MM.1S (cell line): ENCODE measurements at regions not wholly inside any gene's neighbourhood (a gene's known extent, or its start where the extent isn't known, plus 50 kb on each side); places are given as distances from the start of the nearest gene placed in this dataset.

Experiments used
- DNase-seq: peaks from one replicate; pipeline ENCODE4 v3.0.0-alpha.2; 2015
- H2AFZ ChIP-seq: fragments of 300-600 bp; sonication (generic); 2 replicates; pipeline ENCODE4 v1.6.0; 2016; ENCODE audit warnings: antibody characterized with exemption, low read length
- H3F3A ChIP-seq: fragments of 300-600 bp; sonication (generic); 2 replicates; pipeline ENCODE4 v1.6.1; 2016; ENCODE audit warnings: mild to moderate bottlenecking, antibody characterized with exemption, low read length, moderate library complexity, mixed read lengths; ENCODE audit not compliant: insufficient read depth
- H3K27ac ChIP-seq: fragments of 300-600 bp; sonication (generic); 2 replicates; pipeline ENCODE4 v1.5.1; 2016; ENCODE audit warnings: mild to moderate bottlenecking, low read length
- H3K27me3 ChIP-seq: fragments of 300-600 bp; sonication (generic); replicated peaks from 2 replicates; pipeline ENCODE4 v1.6.0; 2016; ENCODE audit warnings: low read length; ENCODE audit not compliant: insufficient read depth
- H3K36me3 ChIP-seq: fragments of 300-600 bp; sonication (generic); replicated peaks from 2 replicates; pipeline ENCODE4 v1.6.1; 2016; ENCODE audit warnings: mild to moderate bottlenecking, low read length, mixed read lengths; ENCODE audit not compliant: insufficient read depth
- H3K4me1 ChIP-seq: fragments of 300-600 bp; sonication (generic); 2 replicates; pipeline ENCODE4 v1.6.1; 2016; ENCODE audit warnings: low read length, mixed read lengths
- H3K4me2 ChIP-seq: fragments of 300-600 bp; sonication (generic); 2 replicates; pipeline ENCODE4 v1.6.0; 2016; ENCODE audit warnings: low read depth, low read length
- H3K4me3 ChIP-seq: fragments of 300-600 bp; sonication (generic); 2 replicates; pipeline ENCODE4 v1.5.1; 2016; ENCODE audit warnings: low read length, mixed read lengths
- H3K79me2 ChIP-seq: fragments of 300-600 bp; sonication (generic); 2 replicates; pipeline ENCODE4 v1.6.1; 2016; ENCODE audit warnings: mixed run types, low read length, mixed read lengths
- H3K9ac ChIP-seq: fragments of 300-600 bp; sonication (generic); 2 replicates; pipeline ENCODE4 v1.6.1; 2016; ENCODE audit warnings: low read length, mixed read lengths
- H3K9me2 ChIP-seq: fragments of 300-600 bp; sonication (generic); replicated peaks from 2 replicates; pipeline ENCODE4 v1.6.1; 2016; ENCODE audit warnings: mild to moderate bottlenecking, low read length, mixed read lengths; ENCODE audit not compliant: insufficient read depth
- H3K9me3 ChIP-seq: fragments of 300-600 bp; sonication (generic); replicated peaks from 2 replicates; pipeline ENCODE4 v1.6.1; 2016; ENCODE audit warnings: mild to moderate bottlenecking, low read length, mixed read lengths; ENCODE audit not compliant: insufficient read depth
- H4K20me1 ChIP-seq: fragments of 300-600 bp; sonication (generic); 2 replicates; pipeline ENCODE4 v1.6.1; 2016; ENCODE audit warnings: mild to moderate bottlenecking, low read length, moderate library complexity, mixed read lengths; ENCODE audit not compliant: insufficient read depth
- CTCF ChIP-seq: fragments of 300-600 bp; sonication (generic); IDR thresholded peaks from 2 replicates; pipeline ENCODE4 v1.5.1; 2016; ENCODE audit warnings: antibody characterized with exemption, low read length, mixed read lengths
- EZH2 ChIP-seq: fragments of 300-600 bp; sonication (generic); optimal IDR thresholded peaks from 2 replicates; pipeline ENCODE3; 2017; ENCODE audit warnings: low read depth, mild to moderate bottlenecking, antibody characterized with exemption, low read length, mixed read lengths
- EZH2phosphoT487 ChIP-seq: fragments of 300-600 bp; sonication (generic); IDR thresholded peaks from 2 replicates; pipeline ENCODE4 v1.6.1; 2018; ENCODE audit warnings: antibody characterized with exemption, low read length

- no peaks in the 10 kb centered on the region for H3K27me3 ChIP-seq
These were observed 89.5 kb upstream of the SLC38A2 start for GRCh38 chr12:46461907-46462640.

DNA sequence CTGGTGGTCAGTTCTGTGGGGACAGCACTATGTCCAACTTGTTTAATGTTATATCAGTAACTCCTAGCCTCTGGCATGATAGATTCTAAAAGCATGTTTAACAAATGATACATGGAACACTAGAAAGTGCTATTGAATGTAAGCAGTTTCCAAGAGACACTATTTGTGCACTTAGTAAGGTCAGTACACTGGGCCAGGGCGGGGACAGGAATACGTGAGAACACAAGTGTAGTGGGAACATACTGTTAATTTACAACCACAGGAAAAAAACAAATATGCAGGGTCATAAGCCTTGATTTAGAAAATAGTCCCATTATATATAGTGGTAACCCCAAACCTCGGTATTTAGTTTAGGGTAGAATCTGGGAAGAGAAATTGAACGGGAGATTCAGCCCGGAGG lies 88.9 kb upstream of the SLC38A2 start:
- Histone ChIP-seq H3F3A (no peaks in the 10 kb centered on the region), H3K9ac (no peak overlapping the region), H3K9me2 (no peaks in the 10 kb centered on the region), H3K36me3 (no peaks in the 10 kb centered on the region), H3K4me2 (no peak overlapping the region), H3K9me3 (no peaks in the 10 kb centered on the region), H2AFZ (no peak overlapping the region), H4K20me1 (no peaks in the 10 kb centered on the region), H3K4me1 (peaks cover 23% of the 10 kb centered on the region), H3K27me3 (no peaks in the 10 kb centered on the region), H3K79me2 (no peaks in the 10 kb centered on the region), H3K4me3 (no peak overlapping the region), H3K27ac (no peak overlapping the region)
- TF ChIP-seq EZH2phosphoT487: no peak
- no peak for TF ChIP-seq CTCF
- no peak for TF ChIP-seq EZH2
- no peak for DNase-seq

More at GRCh38 chr12:46461907-46462640, 89.5 kb upstream of the SLC38A2 start:
- no peak for DNase-seq
- H3K27ac ChIP-seq: no peak overlapping the region
- no peaks in the 10 kb centered on the region for H3F3A ChIP-seq
- no peaks in the 10 kb centered on the region for H4K20me1 ChIP-seq
- TF ChIP-seq CTCF (no peak), EZH2 (no peak), EZH2phosphoT487 (no peak)
- H3K9me2 ChIP-seq: no peaks in the 10 kb centered on the region
- no peaks in the 10 kb centered on the region for H3K36me3 ChIP-seq
- H3K4me1 ChIP-seq: peaks cover 23% of the 10 kb centered on the region
- no peak overlapping the region for H2AFZ ChIP-seq
- H3K9ac ChIP-seq: no peak overlapping the region
- no peaks in the 10 kb centered on the region for H3K79me2 ChIP-seq
- no peak overlapping the region for H3K4me3 ChIP-seq
- no peak overlapping the region for H3K4me2 ChIP-seq
- H3K9me3 ChIP-seq: no peaks in the 10 kb centered on the region

DNA sequence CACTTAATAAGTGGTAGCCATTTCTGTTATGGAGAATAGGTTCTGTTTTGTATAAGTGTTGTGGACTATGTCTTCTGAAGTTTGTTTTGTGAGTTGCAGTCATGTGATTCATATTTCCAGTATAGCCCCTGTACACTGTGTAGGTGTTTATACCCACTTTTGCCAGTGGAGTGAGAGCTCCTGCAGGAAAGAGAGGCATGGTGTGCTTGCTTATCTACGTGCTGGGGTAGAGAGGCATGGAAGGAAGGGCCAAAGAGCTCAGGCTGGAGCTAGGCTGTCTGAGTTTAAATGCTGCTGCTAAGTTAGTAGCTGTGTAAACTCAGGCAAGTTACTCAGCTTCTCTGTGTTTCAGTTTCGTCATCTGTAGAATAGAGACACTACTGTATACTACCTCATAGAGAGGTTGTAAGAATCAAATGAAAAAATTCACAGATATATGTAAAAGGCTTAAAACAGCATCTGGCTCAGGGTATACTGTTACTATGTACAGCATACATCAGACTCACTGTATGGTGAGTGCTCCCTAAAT lies 88.2 kb upstream of the SLC38A2 start:
- DNase-seq: no peak
- Histone ChIP-seq H3K27me3 (no peaks in the 10 kb centered on the region), H3K4me3 (no peak overlapping the region), H3K27ac (no peak overlapping the region), H3K4me1 (peaks cover 30% of the 10 kb centered on the region), H3K79me2 (no peaks in the 10 kb centered on the region), H3K9ac (no peak overlapping the region), H3K9me2 (no peaks in the 10 kb centered on the region), H3K36me3 (no peaks in the 10 kb centered on the region), H4K20me1 (no peaks in the 10 kb centered on the region), H3F3A (no peaks in the 10 kb centered on the region), H3K4me2 (no peak overlapping the region), H3K9me3 (no peaks in the 10 kb centered on the region), H2AFZ (no peak overlapping the region)
- TF ChIP-seq CTCF: no peak
- no peak for TF ChIP-seq EZH2
- TF ChIP-seq EZH2phosphoT487: no peak
